ENCODE measurements at regions not wholly inside any gene's neighbourhood (a gene's known extent, or its start where the extent isn't known, plus 50 kb on each side); places are given as distances from the start of the nearest gene placed in this dataset.

- Histone ChIP-seq H3K27me3 (ENCODE audit: control insufficient read depth in 1 of 2, insufficient read depth in 2 of 2, low read length in 2 of 2) (no peaks in the 10 kb centered on the region), H3K4me3 (ENCODE audit: low read length) (no peak overlapping the region), H3K27ac (ENCODE audit: low read depth in 1 of 2, low read length in 2 of 2) (no peak overlapping the region), H3K36me3 (ENCODE audit: insufficient read depth, low read length) (no peaks in the 10 kb centered on the region), H3K4me1 (ENCODE audit: insufficient read depth, low read length) (no peaks in the 10 kb centered on the region), H3K9me3 (ENCODE audit: control insufficient read depth in 1 of 2, insufficient read depth in 1 of 2, low read length in 2 of 2) (no peaks in the 10 kb centered on the region)
- no peak overlapping the region for H3K4me3 Mint-ChIP-seq
- ChIA-PET CTCF (no interaction called here), POLR2A (no interaction called here)
- ATAC-seq (ENCODE audit: poor library complexity) (no peak), DNase-seq (no peak)
- H3K27ac Mint-ChIP-seq: no peak overlapping the region
- intact Hi-C loops (cut with DNase I, micrococcal nuclease): loop anchor here (5.0 to 10.0 kb wide), 2 partner anchors 96 to 864 kb away; partner anchors contain the start of gene THBS1 (in 1 of the 2)
- no peaks in the 10 kb centered on the region for H3K36me3 Mint-ChIP-seq (ENCODE audit: low read depth)
- H3K4me1 Mint-ChIP-seq (ENCODE audit: low read depth): no peaks in the 10 kb centered on the region
- no peaks in the 10 kb centered on the region for H3K27me3 Mint-ChIP-seq
- TF ChIP-seq CTCF (IDR thresholded peaks at IDR 0.05): no peak
- no peaks in the 10 kb centered on the region for H3K9me3 Mint-ChIP-seq
These were observed 156.4 kb upstream of the RASGRP1 start for GRCh38 chr15:38720893-38721567.

DNA sequence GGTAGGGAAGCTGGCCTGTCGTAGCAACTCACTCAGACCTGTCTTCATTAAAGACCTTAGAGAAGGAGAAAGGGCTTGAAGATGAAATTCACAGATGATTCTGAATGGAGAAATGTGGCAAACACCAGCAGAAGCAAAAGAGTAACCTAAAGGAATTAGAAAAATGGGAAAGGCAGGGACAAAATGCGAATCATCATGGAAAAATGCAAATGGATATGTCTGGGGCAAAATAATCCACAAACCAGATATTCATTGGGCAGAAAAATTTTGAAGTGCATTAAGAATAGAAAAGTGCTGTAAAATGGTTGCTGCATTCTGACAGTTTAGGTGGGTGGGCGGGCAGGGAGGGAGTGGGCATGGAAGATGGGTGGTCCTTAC is 156.9 kb upstream of the RASGRP1 start:
- Mint-ChIP-seq H3K9me3 (no peaks in the 10 kb centered on the region), H3K27ac (no peak overlapping the region), H3K4me1 (ENCODE audit: low read depth) (no peaks in the 10 kb centered on the region), H3K27me3 (no peaks in the 10 kb centered on the region), H3K4me3 (no peak overlapping the region), H3K36me3 (ENCODE audit: low read depth) (no peaks in the 10 kb centered on the region)
- intact Hi-C loops (cut with DNase I, micrococcal nuclease): loop anchor here (5.0 to 10.0 kb wide), 2 partner anchors 96 to 863 kb away; partner anchors contain the start of gene THBS1 (in 1 of the 2)
- Histone ChIP-seq H3K4me1 (ENCODE audit: insufficient read depth, low read length) (no peaks in the 10 kb centered on the region), H3K27ac (ENCODE audit: low read depth in 1 of 2, low read length in 2 of 2) (no peak overlapping the region), H3K4me3 (ENCODE audit: low read length) (no peak overlapping the region), H3K9me3 (ENCODE audit: control insufficient read depth in 1 of 2, insufficient read depth in 1 of 2, low read length in 2 of 2) (no peaks in the 10 kb centered on the region), H3K36me3 (ENCODE audit: insufficient read depth, low read length) (no peaks in the 10 kb centered on the region), H3K27me3 (ENCODE audit: control insufficient read depth in 1 of 2, insufficient read depth in 2 of 2, low read length in 2 of 2) (no peaks in the 10 kb centered on the region)
- ChIA-PET POLR2A (no interaction called here), CTCF (no interaction called here)
- ATAC-seq (ENCODE audit: poor library complexity): no peak
- no peak for TF ChIP-seq CTCF (IDR thresholded peaks at IDR 0.05)
- DNase-seq: no peak

GRCh38 chr15:38722236-38722635 is 157.6 kb upstream of the RASGRP1 start:
- Histone ChIP-seq H3K4me3 (ENCODE audit: low read length) (no peak overlapping the region), H3K36me3 (ENCODE audit: insufficient read depth, low read length) (no peaks in the 10 kb centered on the region), H3K27me3 (ENCODE audit: control insufficient read depth in 1 of 2, insufficient read depth in 2 of 2, low read length in 2 of 2) (no peaks in the 10 kb centered on the region), H3K9me3 (ENCODE audit: control insufficient read depth in 1 of 2, insufficient read depth in 1 of 2, low read length in 2 of 2) (no peaks in the 10 kb centered on the region), H3K27ac (ENCODE audit: low read depth in 1 of 2, low read length in 2 of 2) (no peak overlapping the region), H3K4me1 (ENCODE audit: insufficient read depth, low read length) (no peaks in the 10 kb centered on the region)
- Mint-ChIP-seq H3K9me3 (no peaks in the 10 kb centered on the region), H3K27me3 (no peaks in the 10 kb centered on the region), H3K27ac (no peak overlapping the region), H3K4me1 (ENCODE audit: low read depth) (no peaks in the 10 kb centered on the region), H3K36me3 (ENCODE audit: low read depth) (no peaks in the 10 kb centered on the region), H3K4me3 (no peak overlapping the region)
- DNase-seq (no peak), ATAC-seq (ENCODE audit: poor library complexity) (no peak)
- POLR2A ChIA-PET: no interaction called here
- no peak for TF ChIP-seq CTCF (IDR thresholded peaks at IDR 0.05)
- intact Hi-C loops (cut with DNase I, micrococcal nuclease): loop anchor here (5.0 to 10.0 kb wide), 2 partner anchors 95 to 863 kb away; partner anchors contain the start of gene THBS1 (in 1 of the 2)
- CTCF ChIA-PET: no interaction called here

Data from CD4-positive, alpha-beta T cell (primary cell).